Stimulated activated CD8-positive, alpha-beta memory T cell treated with anti-CD3 and anti-CD28 coated beads, Interleukin-4, amount 100 ng/mL, for 48 hours (primary cell): ENCODE measurements at regions not wholly inside any gene's neighbourhood (a gene's known extent, or its start where the extent isn't known, plus 50 kb on each side); places are given as distances from the start of the nearest gene placed in this dataset.
A peak's percentile ranks its signal among the peaks of the same experiment; 100 is the strongest.
"Not testable (repeated sequence)": the region's sequence is repeated elsewhere in the genome, so short reads cannot be mapped to it uniquely, and the experiment has no call there.

Source experiments
- DNase-seq: peaks from one replicate; pipeline ENCODE4 v3.0.0-alpha.2; 2020

GRCh38 chrX:84611843-84612636 lies 109.8 kb upstream of the HDX start:
- DNase-seq, result no peak

- no peak for DNase-seq
Measured at GRCh38 chrX:84634201-84634782, 132.0 kb upstream of the HDX start.

GRCh38 chrX:84666086-84666485 lies 163.8 kb upstream of the HDX start:
- no peak for DNase-seq

GRCh38 chrX:84690228-84690627 lies 188.0 kb upstream of the HDX start:
- no peak for DNase-seq

GRCh38 chrX:84709987-84710386 lies 207.7 kb upstream of the HDX start:
- DNase-seq, result no peak

GRCh38 chrX:84710611-84711010 lies 208.4 kb upstream of the HDX start:
- DNase-seq, result no peak

- DNase-seq, result no peak
Measured at GRCh38 chrX:84712621-84713020, 210.4 kb upstream of the HDX start.

- no peak for DNase-seq
Measured at GRCh38 chrX:84715315-84715714, 213.1 kb upstream of the HDX start.

GRCh38 chrX:84717343-84717742 lies 215.1 kb upstream of the HDX start:
- no peak for DNase-seq

GRCh38 chrX:84721416-84721815 lies 219.2 kb upstream of the HDX start:
- no peak for DNase-seq

- no peak for DNase-seq
Measured at GRCh38 chrX:84724576-84724975, 222.3 kb upstream of the HDX start.

GRCh38 chrX:84729408-84729807 lies 227.2 kb upstream of the HDX start:
- no peak for DNase-seq

- DNase-seq, result peak; percentile 14
Measured at GRCh38 chrX:84729809-84730208, 227.6 kb upstream of the HDX start.

GRCh38 chrX:84735025-84735424 lies 232.8 kb upstream of the HDX start:
- DNase-seq, result no peak

- DNase-seq, result no peak
Measured at GRCh38 chrX:84737471-84737871, 235.2 kb upstream of the HDX start.

- no peak for DNase-seq
Measured at GRCh38 chrX:84747516-84747915, 245.3 kb upstream of the HDX start.

GRCh38 chrX:84748965-84749656 lies 246.9 kb upstream of the HDX start:
- no peak for DNase-seq

GRCh38 chrX:84760560-84760959 lies 243.1 kb upstream of the APOOL start:
- DNase-seq, result no peak

GRCh38 chrX:84796321-84796720 lies 207.4 kb upstream of the APOOL start:
- DNase-seq, result no peak

GRCh38 chrX:84830836-84831235 lies 172.8 kb upstream of the APOOL start:
- DNase-seq, result no peak

- not testable (repeated sequence) for DNase-seq
Measured at GRCh38 chrX:84846541-84846940, 157.1 kb upstream of the APOOL start.

- not testable (repeated sequence) for DNase-seq
Measured at GRCh38 chrX:84851183-84851582, 152.5 kb upstream of the APOOL start.

GRCh38 chrX:84856791-84857190 lies 146.9 kb upstream of the APOOL start:
- DNase-seq, result not testable (repeated sequence)

GRCh38 chrX:84858771-84859170 lies 144.9 kb upstream of the APOOL start:
- DNase-seq, result not testable (repeated sequence)
